ENCODE measurements at regions not wholly inside any gene's neighbourhood (a gene's known extent, or its start where the extent isn't known, plus 50 kb on each side); places are given as distances from the start of the nearest gene placed in this dataset.

- no peak for TF ChIP-seq POLR2AphosphoS5 (IDR thresholded peaks at IDR 0.05; ENCODE audit: borderline replicate concordance, low read depth, low read length)
- TF ChIP-seq EZH2 (IDR thresholded peaks at IDR 0.05), result no peak
- no peak for TF ChIP-seq FOXP2 (optimal IDR thresholded peaks at IDR 0.05; ENCODE audit: control extremely low read depth, extremely low read length, insufficient read depth)
Measured at GRCh38 chr3:30551266-30551665, 55.1 kb upstream of the TGFBR2 start.
